Prostate gland (tissue), 2 donors: ENCODE measurements at regions not wholly inside any gene's neighbourhood (a gene's known extent, or its start where the extent isn't known, plus 50 kb on each side); places are given as distances from the start of the nearest gene placed in this dataset.

Source experiments
- POLR2A ChIP-seq: fragments of 450-650 bp; IDR thresholded peaks from one replicate; pipeline ENCODE4 v1.6.1; 2016; ENCODE audit warnings: antibody characterized with exemption, mild to moderate bottlenecking
- TF ChIP-seq, protein P1 (sequence below), 4 experiments: fragments of 200-600 bp in 2 of 4; fragments of 450-650 bp in 2 of 4; sonication (generic) in 2 of 4; IDR thresholded peaks; 1 replicate in 3 of 4; 2 replicates in 1 of 4; pipeline ENCODE4 v1.5.1; 2016 to 2019; ENCODE audit warnings: antibody characterized with exemption in 4 of 4, mild to moderate bottlenecking in 2 of 4, moderate library complexity in 2 of 4

DNA sequence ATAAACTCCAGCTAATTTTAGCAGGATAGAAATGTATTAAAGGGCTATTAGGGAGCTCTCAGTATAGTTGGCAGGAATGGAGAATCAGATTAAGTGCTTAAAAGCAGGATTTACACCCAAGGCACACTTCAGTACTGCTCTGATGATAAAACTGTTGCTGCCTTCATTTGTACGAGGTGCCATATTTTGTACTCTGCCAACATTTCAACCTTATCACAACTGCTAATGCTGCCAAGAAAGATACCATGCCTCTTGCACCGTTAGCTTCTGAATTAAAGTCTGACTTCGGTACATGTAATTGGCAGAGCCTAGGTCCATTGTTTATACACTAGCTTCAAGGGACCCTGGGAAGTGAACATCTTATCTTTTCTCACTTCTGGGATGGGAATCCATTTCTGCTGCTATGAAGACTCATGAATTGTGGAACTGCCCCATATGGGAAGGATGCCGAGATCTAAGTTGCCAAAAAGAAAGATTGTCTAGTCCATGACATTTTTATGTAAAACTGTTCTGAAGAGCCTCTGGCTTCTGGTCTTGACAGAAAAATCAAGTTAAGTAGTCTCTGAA, 624.0 kb upstream of the IGFBP7 start:
- TF ChIP-seq, protein P1, sequence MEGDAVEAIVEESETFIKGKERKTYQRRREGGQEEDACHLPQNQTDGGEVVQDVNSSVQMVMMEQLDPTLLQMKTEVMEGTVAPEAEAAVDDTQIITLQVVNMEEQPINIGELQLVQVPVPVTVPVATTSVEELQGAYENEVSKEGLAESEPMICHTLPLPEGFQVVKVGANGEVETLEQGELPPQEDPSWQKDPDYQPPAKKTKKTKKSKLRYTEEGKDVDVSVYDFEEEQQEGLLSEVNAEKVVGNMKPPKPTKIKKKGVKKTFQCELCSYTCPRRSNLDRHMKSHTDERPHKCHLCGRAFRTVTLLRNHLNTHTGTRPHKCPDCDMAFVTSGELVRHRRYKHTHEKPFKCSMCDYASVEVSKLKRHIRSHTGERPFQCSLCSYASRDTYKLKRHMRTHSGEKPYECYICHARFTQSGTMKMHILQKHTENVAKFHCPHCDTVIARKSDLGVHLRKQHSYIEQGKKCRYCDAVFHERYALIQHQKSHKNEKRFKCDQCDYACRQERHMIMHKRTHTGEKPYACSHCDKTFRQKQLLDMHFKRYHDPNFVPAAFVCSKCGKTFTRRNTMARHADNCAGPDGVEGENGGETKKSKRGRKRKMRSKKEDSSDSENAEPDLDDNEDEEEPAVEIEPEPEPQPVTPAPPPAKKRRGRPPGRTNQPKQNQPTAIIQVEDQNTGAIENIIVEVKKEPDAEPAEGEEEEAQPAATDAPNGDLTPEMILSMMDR (IDR thresholded peaks at IDR 0.05) = no peak
- TF ChIP-seq POLR2A = no peak
